MM.1S (cell line): ENCODE measurements at regions not wholly inside any gene's neighbourhood (a gene's known extent, or its start where the extent isn't known, plus 50 kb on each side); places are given as distances from the start of the nearest gene placed in this dataset.

Experiments used
- DNase-seq: peaks from one replicate; pipeline ENCODE4 v3.0.0-alpha.2; 2015
- H2AFZ ChIP-seq: fragments of 300-600 bp; sonication (generic); 2 replicates; pipeline ENCODE4 v1.6.0; 2016; ENCODE audit warnings: antibody characterized with exemption, low read length
- H3F3A ChIP-seq: fragments of 300-600 bp; sonication (generic); 2 replicates; pipeline ENCODE4 v1.6.1; 2016; ENCODE audit warnings: mild to moderate bottlenecking, antibody characterized with exemption, low read length, moderate library complexity, mixed read lengths; ENCODE audit not compliant: insufficient read depth
- H3K27ac ChIP-seq: fragments of 300-600 bp; sonication (generic); 2 replicates; pipeline ENCODE4 v1.5.1; 2016; ENCODE audit warnings: mild to moderate bottlenecking, low read length
- H3K27me3 ChIP-seq: fragments of 300-600 bp; sonication (generic); replicated peaks from 2 replicates; pipeline ENCODE4 v1.6.0; 2016; ENCODE audit warnings: low read length; ENCODE audit not compliant: insufficient read depth
- H3K36me3 ChIP-seq: fragments of 300-600 bp; sonication (generic); replicated peaks from 2 replicates; pipeline ENCODE4 v1.6.1; 2016; ENCODE audit warnings: mild to moderate bottlenecking, low read length, mixed read lengths; ENCODE audit not compliant: insufficient read depth
- H3K4me1 ChIP-seq: fragments of 300-600 bp; sonication (generic); 2 replicates; pipeline ENCODE4 v1.6.1; 2016; ENCODE audit warnings: low read length, mixed read lengths
- H3K4me2 ChIP-seq: fragments of 300-600 bp; sonication (generic); 2 replicates; pipeline ENCODE4 v1.6.0; 2016; ENCODE audit warnings: low read depth, low read length
- H3K4me3 ChIP-seq: fragments of 300-600 bp; sonication (generic); 2 replicates; pipeline ENCODE4 v1.5.1; 2016; ENCODE audit warnings: low read length, mixed read lengths
- H3K79me2 ChIP-seq: fragments of 300-600 bp; sonication (generic); 2 replicates; pipeline ENCODE4 v1.6.1; 2016; ENCODE audit warnings: mixed run types, low read length, mixed read lengths
- H3K9ac ChIP-seq: fragments of 300-600 bp; sonication (generic); 2 replicates; pipeline ENCODE4 v1.6.1; 2016; ENCODE audit warnings: low read length, mixed read lengths
- H3K9me2 ChIP-seq: fragments of 300-600 bp; sonication (generic); replicated peaks from 2 replicates; pipeline ENCODE4 v1.6.1; 2016; ENCODE audit warnings: mild to moderate bottlenecking, low read length, mixed read lengths; ENCODE audit not compliant: insufficient read depth
- H3K9me3 ChIP-seq: fragments of 300-600 bp; sonication (generic); replicated peaks from 2 replicates; pipeline ENCODE4 v1.6.1; 2016; ENCODE audit warnings: mild to moderate bottlenecking, low read length, mixed read lengths; ENCODE audit not compliant: insufficient read depth
- H4K20me1 ChIP-seq: fragments of 300-600 bp; sonication (generic); 2 replicates; pipeline ENCODE4 v1.6.1; 2016; ENCODE audit warnings: mild to moderate bottlenecking, low read length, moderate library complexity, mixed read lengths; ENCODE audit not compliant: insufficient read depth
- EZH2 ChIP-seq: fragments of 300-600 bp; sonication (generic); optimal IDR thresholded peaks from 2 replicates; pipeline ENCODE3; 2017; ENCODE audit warnings: low read depth, mild to moderate bottlenecking, antibody characterized with exemption, low read length, mixed read lengths
- EZH2phosphoT487 ChIP-seq: fragments of 300-600 bp; sonication (generic); IDR thresholded peaks from 2 replicates; pipeline ENCODE4 v1.6.1; 2018; ENCODE audit warnings: antibody characterized with exemption, low read length
- TF ChIP-seq, protein P1 (sequence below): fragments of 300-600 bp; sonication (generic); IDR thresholded peaks from 2 replicates; pipeline ENCODE4 v1.5.1; 2016; ENCODE audit warnings: antibody characterized with exemption, low read length, mixed read lengths

DNA sequence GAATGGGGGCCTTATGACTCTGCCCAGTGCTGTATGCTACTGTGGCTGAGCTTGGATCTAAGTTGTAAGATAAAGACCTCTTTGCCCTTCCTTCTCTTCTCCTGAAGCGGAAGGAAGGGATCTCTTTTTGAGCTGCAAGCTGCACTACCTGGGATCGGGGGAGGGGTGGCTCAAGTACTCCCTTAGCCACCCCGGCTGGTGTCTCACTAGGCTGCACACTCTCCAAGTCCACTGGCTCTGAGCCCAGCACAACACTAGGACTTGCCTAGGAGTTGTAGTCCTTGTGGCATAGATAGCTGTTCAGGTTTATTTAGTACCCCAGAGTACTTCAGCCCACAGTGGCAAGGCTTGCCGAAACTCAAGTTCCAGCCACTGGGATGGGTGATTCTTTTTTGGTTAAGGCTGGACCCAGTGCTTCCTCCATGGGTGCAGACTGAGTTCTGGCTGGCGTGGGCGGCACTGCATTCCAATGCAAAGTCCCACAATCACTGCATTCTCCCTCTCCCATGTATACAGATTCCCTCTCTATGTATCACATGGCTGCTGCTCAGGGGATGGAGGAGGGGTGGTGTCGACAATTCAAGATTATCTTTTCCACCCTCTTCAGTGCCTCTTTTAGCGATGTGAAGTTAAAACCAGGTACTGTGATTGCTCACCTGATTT lies 76.2 kb upstream of the SLC25A13 start:
- H3K27ac ChIP-seq = no peak overlapping the region
- no peaks in the 10 kb centered on the region for H3K9me3 ChIP-seq
- no peak overlapping the region for H2AFZ ChIP-seq
- H3K79me2 ChIP-seq = no peaks in the 10 kb centered on the region
- no peaks in the 10 kb centered on the region for H3K4me1 ChIP-seq
- no peak for DNase-seq
- H3K9ac ChIP-seq = no peak overlapping the region
- no peak overlapping the region for H3K4me3 ChIP-seq
- TF ChIP-seq, protein P1, sequence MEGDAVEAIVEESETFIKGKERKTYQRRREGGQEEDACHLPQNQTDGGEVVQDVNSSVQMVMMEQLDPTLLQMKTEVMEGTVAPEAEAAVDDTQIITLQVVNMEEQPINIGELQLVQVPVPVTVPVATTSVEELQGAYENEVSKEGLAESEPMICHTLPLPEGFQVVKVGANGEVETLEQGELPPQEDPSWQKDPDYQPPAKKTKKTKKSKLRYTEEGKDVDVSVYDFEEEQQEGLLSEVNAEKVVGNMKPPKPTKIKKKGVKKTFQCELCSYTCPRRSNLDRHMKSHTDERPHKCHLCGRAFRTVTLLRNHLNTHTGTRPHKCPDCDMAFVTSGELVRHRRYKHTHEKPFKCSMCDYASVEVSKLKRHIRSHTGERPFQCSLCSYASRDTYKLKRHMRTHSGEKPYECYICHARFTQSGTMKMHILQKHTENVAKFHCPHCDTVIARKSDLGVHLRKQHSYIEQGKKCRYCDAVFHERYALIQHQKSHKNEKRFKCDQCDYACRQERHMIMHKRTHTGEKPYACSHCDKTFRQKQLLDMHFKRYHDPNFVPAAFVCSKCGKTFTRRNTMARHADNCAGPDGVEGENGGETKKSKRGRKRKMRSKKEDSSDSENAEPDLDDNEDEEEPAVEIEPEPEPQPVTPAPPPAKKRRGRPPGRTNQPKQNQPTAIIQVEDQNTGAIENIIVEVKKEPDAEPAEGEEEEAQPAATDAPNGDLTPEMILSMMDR = no peak
- TF ChIP-seq EZH2phosphoT487 (no peak), EZH2 (no peak)
- H3K27me3 ChIP-seq = no peaks in the 10 kb centered on the region
- H4K20me1 ChIP-seq = no peaks in the 10 kb centered on the region
- H3F3A ChIP-seq = no peaks in the 10 kb centered on the region
- no peaks in the 10 kb centered on the region for H3K36me3 ChIP-seq
- H3K9me2 ChIP-seq = no peaks in the 10 kb centered on the region
- no peak overlapping the region for H3K4me2 ChIP-seq

DNA sequence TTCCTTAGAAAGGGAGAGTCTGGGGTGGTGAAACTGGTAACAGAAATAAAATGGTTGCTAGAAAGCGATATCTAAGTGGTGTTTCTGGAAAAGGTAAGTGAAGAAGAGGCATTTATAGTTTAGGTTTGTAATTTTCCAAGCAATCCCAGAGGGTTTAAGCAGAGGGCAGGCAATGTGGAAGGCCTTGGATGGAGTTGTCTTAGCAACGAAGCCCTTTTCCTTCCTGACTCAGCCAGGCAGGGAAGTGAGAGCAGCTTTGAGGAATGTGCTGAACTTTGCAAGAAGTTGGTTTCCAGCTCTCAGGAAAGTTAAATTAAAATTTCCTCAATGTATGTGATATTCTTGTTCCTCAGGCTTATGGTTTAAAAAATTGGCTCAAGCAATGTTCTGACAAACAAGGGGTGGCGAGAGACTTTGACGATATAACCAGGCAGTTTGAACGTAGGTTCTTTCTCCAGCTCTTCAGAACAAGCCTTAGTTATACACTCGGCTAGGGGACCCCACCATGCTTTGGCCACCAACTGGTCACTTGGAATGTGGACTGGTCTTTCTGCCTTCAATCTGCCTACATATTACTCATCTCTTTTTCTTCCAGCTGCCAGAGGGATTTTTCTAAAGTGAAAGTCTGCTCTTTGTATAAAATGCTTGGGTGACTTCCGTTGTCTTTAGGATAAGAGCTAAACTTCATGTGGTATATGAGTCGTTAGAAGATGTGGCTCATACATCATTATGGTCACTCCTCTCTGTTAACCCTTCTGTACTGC lies 66.9 kb upstream of the SLC25A13 start:
- Histone ChIP-seq H3K27me3 (no peaks in the 10 kb centered on the region), H2AFZ (no peak overlapping the region), H3K27ac (no peak overlapping the region), H3K4me2 (no peak overlapping the region), H3K9ac (no peak overlapping the region), H3K36me3 (no peaks in the 10 kb centered on the region), H3K79me2 (no peaks in the 10 kb centered on the region), H3K4me1 (no peaks in the 10 kb centered on the region), H4K20me1 (no peaks in the 10 kb centered on the region), H3K9me3 (no peaks in the 10 kb centered on the region), H3K4me3 (no peak overlapping the region), H3K9me2 (no peaks in the 10 kb centered on the region; the same call in 1 of the 2 replicates), H3F3A (no peaks in the 10 kb centered on the region)
- TF ChIP-seq, protein P1 = no peak
- TF ChIP-seq EZH2phosphoT487 (no peak), EZH2 (no peak)
- DNase-seq = no peak

DNA sequence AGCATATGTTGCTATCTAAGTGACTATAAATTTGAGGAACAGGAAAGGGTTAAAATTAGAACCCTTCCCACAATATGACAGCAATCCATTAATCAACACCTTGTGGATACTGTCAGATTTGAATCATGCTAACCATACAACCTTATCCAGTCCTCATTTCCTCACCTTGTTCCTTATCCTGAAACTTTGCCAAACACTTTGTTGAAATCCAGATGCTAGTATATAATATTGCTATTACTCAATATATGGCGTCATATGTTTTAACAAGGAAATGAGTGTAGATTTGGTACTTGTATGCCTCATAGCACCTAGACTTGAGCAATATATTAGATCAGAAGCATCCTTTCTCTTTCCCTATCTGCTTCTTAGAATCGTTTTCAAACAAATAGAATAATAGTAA lies 66.3 kb upstream of the SLC25A13 start:
- Histone ChIP-seq H3F3A (no peaks in the 10 kb centered on the region), H3K4me2 (no peak overlapping the region), H3K36me3 (no peaks in the 10 kb centered on the region), H3K79me2 (no peaks in the 10 kb centered on the region), H3K4me1 (no peaks in the 10 kb centered on the region), H3K4me3 (no peak overlapping the region), H2AFZ (no peak overlapping the region), H3K27me3 (no peaks in the 10 kb centered on the region), H3K27ac (no peak overlapping the region), H4K20me1 (no peaks in the 10 kb centered on the region), H3K9me2 (no peaks in the 10 kb centered on the region; the same call in 1 of the 2 replicates), H3K9ac (no peak overlapping the region), H3K9me3 (no peaks in the 10 kb centered on the region)
- DNase-seq = no peak
- no peak for TF ChIP-seq EZH2
- TF ChIP-seq, protein P1 = no peak
- TF ChIP-seq EZH2phosphoT487 = no peak
